HL-60 (cell line): ENCODE measurements at regions not wholly inside any gene's neighbourhood (a gene's known extent, or its start where the extent isn't known, plus 50 kb on each side); places are given as distances from the start of the nearest gene placed in this dataset.

Source experiments
- POLR2AphosphoS5 ChIP-seq: IDR thresholded peaks from 2 replicates; pipeline ENCODE4 v1.6.1; 2012; ENCODE audit warnings: low read depth
- TF ChIP-seq, protein P1 (sequence below): IDR thresholded peaks from one replicate; pipeline ENCODE4 v1.5.1; 2011; ENCODE audit warnings: low read length, control low read depth, inconsistent platforms; ENCODE audit not compliant: insufficient read depth
- TF ChIP-seq, protein P2 (sequence below): IDR thresholded peaks from 2 replicates; pipeline ENCODE4 v1.6.1; 2012; ENCODE audit warnings: low read depth; ENCODE audit not compliant: insufficient replicate concordance

DNA sequence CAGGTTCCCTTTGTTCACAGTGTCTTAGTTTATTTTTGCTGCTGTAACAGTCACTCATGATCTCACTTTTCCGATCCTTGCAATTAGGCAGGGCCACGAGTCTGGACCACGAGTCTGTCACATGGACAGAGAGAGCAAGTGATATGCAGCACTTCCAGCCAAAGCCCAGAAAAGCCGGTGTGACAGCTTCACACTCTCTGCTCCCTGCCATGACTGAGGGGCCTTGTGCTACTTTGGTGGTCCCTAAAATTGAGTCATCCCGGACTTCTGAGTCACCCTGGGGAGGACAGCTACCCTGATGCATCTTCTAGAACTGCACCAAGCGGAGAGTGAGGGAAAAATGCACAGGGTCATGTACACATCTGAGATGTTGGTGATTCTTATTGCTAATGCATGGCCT is 179.6 kb downstream of the EFNB2 start:
- TF ChIP-seq, protein P1, sequence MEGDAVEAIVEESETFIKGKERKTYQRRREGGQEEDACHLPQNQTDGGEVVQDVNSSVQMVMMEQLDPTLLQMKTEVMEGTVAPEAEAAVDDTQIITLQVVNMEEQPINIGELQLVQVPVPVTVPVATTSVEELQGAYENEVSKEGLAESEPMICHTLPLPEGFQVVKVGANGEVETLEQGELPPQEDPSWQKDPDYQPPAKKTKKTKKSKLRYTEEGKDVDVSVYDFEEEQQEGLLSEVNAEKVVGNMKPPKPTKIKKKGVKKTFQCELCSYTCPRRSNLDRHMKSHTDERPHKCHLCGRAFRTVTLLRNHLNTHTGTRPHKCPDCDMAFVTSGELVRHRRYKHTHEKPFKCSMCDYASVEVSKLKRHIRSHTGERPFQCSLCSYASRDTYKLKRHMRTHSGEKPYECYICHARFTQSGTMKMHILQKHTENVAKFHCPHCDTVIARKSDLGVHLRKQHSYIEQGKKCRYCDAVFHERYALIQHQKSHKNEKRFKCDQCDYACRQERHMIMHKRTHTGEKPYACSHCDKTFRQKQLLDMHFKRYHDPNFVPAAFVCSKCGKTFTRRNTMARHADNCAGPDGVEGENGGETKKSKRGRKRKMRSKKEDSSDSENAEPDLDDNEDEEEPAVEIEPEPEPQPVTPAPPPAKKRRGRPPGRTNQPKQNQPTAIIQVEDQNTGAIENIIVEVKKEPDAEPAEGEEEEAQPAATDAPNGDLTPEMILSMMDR = no peak
- TF ChIP-seq POLR2AphosphoS5 = no peak
- TF ChIP-seq, protein P2, sequence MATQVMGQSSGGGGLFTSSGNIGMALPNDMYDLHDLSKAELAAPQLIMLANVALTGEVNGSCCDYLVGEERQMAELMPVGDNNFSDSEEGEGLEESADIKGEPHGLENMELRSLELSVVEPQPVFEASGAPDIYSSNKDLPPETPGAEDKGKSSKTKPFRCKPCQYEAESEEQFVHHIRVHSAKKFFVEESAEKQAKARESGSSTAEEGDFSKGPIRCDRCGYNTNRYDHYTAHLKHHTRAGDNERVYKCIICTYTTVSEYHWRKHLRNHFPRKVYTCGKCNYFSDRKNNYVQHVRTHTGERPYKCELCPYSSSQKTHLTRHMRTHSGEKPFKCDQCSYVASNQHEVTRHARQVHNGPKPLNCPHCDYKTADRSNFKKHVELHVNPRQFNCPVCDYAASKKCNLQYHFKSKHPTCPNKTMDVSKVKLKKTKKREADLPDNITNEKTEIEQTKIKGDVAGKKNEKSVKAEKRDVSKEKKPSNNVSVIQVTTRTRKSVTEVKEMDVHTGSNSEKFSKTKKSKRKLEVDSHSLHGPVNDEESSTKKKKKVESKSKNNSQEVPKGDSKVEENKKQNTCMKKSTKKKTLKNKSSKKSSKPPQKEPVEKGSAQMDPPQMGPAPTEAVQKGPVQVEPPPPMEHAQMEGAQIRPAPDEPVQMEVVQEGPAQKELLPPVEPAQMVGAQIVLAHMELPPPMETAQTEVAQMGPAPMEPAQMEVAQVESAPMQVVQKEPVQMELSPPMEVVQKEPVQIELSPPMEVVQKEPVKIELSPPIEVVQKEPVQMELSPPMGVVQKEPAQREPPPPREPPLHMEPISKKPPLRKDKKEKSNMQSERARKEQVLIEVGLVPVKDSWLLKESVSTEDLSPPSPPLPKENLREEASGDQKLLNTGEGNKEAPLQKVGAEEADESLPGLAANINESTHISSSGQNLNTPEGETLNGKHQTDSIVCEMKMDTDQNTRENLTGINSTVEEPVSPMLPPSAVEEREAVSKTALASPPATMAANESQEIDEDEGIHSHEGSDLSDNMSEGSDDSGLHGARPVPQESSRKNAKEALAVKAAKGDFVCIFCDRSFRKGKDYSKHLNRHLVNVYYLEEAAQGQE = no peak
